ENCODE measurements at regions not wholly inside any gene's neighbourhood (a gene's known extent, or its start where the extent isn't known, plus 50 kb on each side); places are given as distances from the start of the nearest gene placed in this dataset.

GRCh38 chr1:182147136-182147820 is 85.8 kb upstream of the ZNF648 start:
- Mint-ChIP-seq H3K9me3 (ENCODE audit: low read depth) (no peaks in the 10 kb centered on the region), H3K36me3 (ENCODE audit: low read depth) (no peaks in the 10 kb centered on the region), H3K27me3 (ENCODE audit: low read depth) (no peaks in the 10 kb centered on the region), H3K4me1 (ENCODE audit: low read depth) (peaks cover 42% of the 10 kb centered on the region), H3K27ac (ENCODE audit: unreplicated experiment) (no peak overlapping the region), H3K4me3 (ENCODE audit: unreplicated experiment) (no peak overlapping the region)
- DNase-seq (ENCODE audit: low spot score) = no peak
- no peak for TF ChIP-seq CTCF (IDR thresholded peaks at IDR 0.05)

- no peaks in the 10 kb centered on the region for H3K9me3 Mint-ChIP-seq (ENCODE audit: low read depth)
- no peak overlapping the region for H3K27ac Mint-ChIP-seq (ENCODE audit: unreplicated experiment)
- no peak for TF ChIP-seq CTCF (IDR thresholded peaks at IDR 0.05)
Observed at GRCh38 chr1:182146286-182146685, 84.8 kb upstream of the ZNF648 start.

GRCh38 chr1:182145441-182145840 is 83.9 kb upstream of the ZNF648 start:
- no peak for DNase-seq (ENCODE audit: low spot score)
- no peaks in the 10 kb centered on the region for H3K9me3 Mint-ChIP-seq (ENCODE audit: low read depth)
- H3K27me3 Mint-ChIP-seq (ENCODE audit: low read depth) = no peaks in the 10 kb centered on the region
- H3K36me3 Mint-ChIP-seq (ENCODE audit: low read depth) = no peaks in the 10 kb centered on the region
- H3K4me1 Mint-ChIP-seq (ENCODE audit: low read depth) = peaks cover 42% of the 10 kb centered on the region
- peak overlapping the region; percentile 32 for H3K27ac Mint-ChIP-seq (ENCODE audit: unreplicated experiment)
- TF ChIP-seq CTCF (IDR thresholded peaks at IDR 0.05) = no peak
- no peak overlapping the region for H3K4me3 Mint-ChIP-seq (ENCODE audit: unreplicated experiment)

More at GRCh38 chr1:182146286-182146685, 84.8 kb upstream of the ZNF648 start:
- Mint-ChIP-seq H3K27me3 (ENCODE audit: low read depth) (no peaks in the 10 kb centered on the region), H3K4me1 (ENCODE audit: low read depth) (peaks cover 42% of the 10 kb centered on the region), H3K4me3 (ENCODE audit: unreplicated experiment) (no peak overlapping the region), H3K36me3 (ENCODE audit: low read depth) (no peaks in the 10 kb centered on the region)
- DNase-seq (ENCODE audit: low spot score) = no peak

GRCh38 chr1:182144646-182145030 is 83.1 kb upstream of the ZNF648 start:
- no peak for TF ChIP-seq CTCF (IDR thresholded peaks at IDR 0.05)
- Mint-ChIP-seq H3K4me1 (ENCODE audit: low read depth) (peaks cover 35% of the 10 kb centered on the region), H3K36me3 (ENCODE audit: low read depth) (no peaks in the 10 kb centered on the region), H3K4me3 (ENCODE audit: unreplicated experiment) (no peak overlapping the region), H3K27me3 (ENCODE audit: low read depth) (no peaks in the 10 kb centered on the region), H3K27ac (ENCODE audit: unreplicated experiment) (peak overlapping the region; percentile 94), H3K9me3 (ENCODE audit: low read depth) (no peaks in the 10 kb centered on the region)
- no peak for DNase-seq (ENCODE audit: low spot score)

- no peak for DNase-seq (ENCODE audit: low spot score)
Observed at GRCh38 chr1:182143825-182144645, 82.5 kb upstream of the ZNF648 start.

More at GRCh38 chr1:182143825-182144645, 82.5 kb upstream of the ZNF648 start:
- no peak for TF ChIP-seq CTCF (IDR thresholded peaks at IDR 0.05)
- Mint-ChIP-seq H3K27me3 (ENCODE audit: low read depth) (no peaks in the 10 kb centered on the region), H3K9me3 (ENCODE audit: low read depth) (no peaks in the 10 kb centered on the region), H3K27ac (ENCODE audit: unreplicated experiment) (peak overlapping the region; percentile 94), H3K4me1 (ENCODE audit: low read depth) (peaks cover 29% of the 10 kb centered on the region), H3K4me3 (ENCODE audit: unreplicated experiment) (peak overlapping the region; percentile 5), H3K36me3 (ENCODE audit: low read depth) (no peaks in the 10 kb centered on the region)
